Sigmoid colon (tissue), 6 donors: ENCODE measurements at regions not wholly inside any gene's neighbourhood (a gene's known extent, or its start where the extent isn't known, plus 50 kb on each side); places are given as distances from the start of the nearest gene placed in this dataset.

Experiments used
- DNase-seq: peaks from one replicate; pipeline ENCODE4 v3.0.0-alpha.2; 2019
- H3K27ac ChIP-seq, 4 donors: fragments of 200-600 bp; sonication (generic); one replicate each; pipeline ENCODE4 v1.5.1; 2016 to 2019; ENCODE audit warnings: mild to moderate bottlenecking in 1 of 4
- H3K27me3 ChIP-seq, 3 donors: fragments of 200-600 bp; sonication (generic); one replicate each; pipeline ENCODE4 v1.5.1; 2019; ENCODE audit warnings: mild to moderate bottlenecking in 1 of 3
- H3K36me3 ChIP-seq, 4 donors: fragments of 200-600 bp; sonication (generic); one replicate each; pipeline ENCODE4 v1.5.1; 2016 to 2019
- H3K4me1 ChIP-seq, 4 donors: fragments of 200-600 bp; sonication (generic); one replicate each; pipeline ENCODE4 v1.5.1; 2017 to 2019
- H3K4me3 ChIP-seq, 4 donors: fragments of 200-600 bp; sonication (generic); one replicate each; pipeline ENCODE4 v1.5.1; 2017 to 2019; ENCODE audit warnings: mild to moderate bottlenecking in 2 of 4, moderate library complexity in 1 of 4
- H3K9me3 ChIP-seq, 4 donors: fragments of 200-600 bp in 3 of 4; sonication (generic) in 3 of 4; one replicate each; pipeline versions ENCODE4 v1.5.1 to v1.6.1; 2013 to 2019
- EP300 ChIP-seq, 4 donors: sonication (generic); formaldehyde crosslinking; IDR thresholded peaks; one replicate each; pipeline ENCODE4 v1.6.1; 2017; ENCODE audit warnings: antibody characterized with exemption in 4 of 4
- POLR2A ChIP-seq, 2 donors: fragments of 450-650 bp; IDR thresholded peaks; one replicate each; pipeline ENCODE4 v1.6.1; 2016; ENCODE audit warnings: antibody characterized with exemption in 2 of 2, mild to moderate bottlenecking in 2 of 2, moderate library complexity in 2 of 2
- POLR2AphosphoS5 ChIP-seq, 4 donors: sonication (generic); formaldehyde crosslinking; IDR thresholded peaks; one replicate each; pipeline ENCODE4 v1.6.1; 2017; ENCODE audit warnings: antibody characterized with exemption in 4 of 4
- WGBS, 2 donors: extraction: QIAGEN DNeasy Blood & Tissue Kit; methylation state at CpG; one replicate each; pipeline ENCODE4 v1.1.7; 2013; 5-methylcytosine and 5-hydroxymethylcytosine counted together
- intact Hi-C: fragments of 100-400 bp; cut with DNase I; formaldehyde crosslinking; loops from one replicate; pipeline ENCODE4 v1.15.1; 2023
- TF ChIP-seq, protein P1 (sequence below), 4 experiments: fragments of 450-650 bp in 3 of 4; fragments of 200-600 bp in 1 of 4; IDR thresholded peaks; one replicate each; pipeline ENCODE4 v1.5.1; 2016 to 2019; ENCODE audit warnings: antibody characterized with exemption in 4 of 4, mild to moderate bottlenecking in 3 of 4, moderate library complexity in 2 of 4
- donor health status: healthy with polysubstance abuse.
- donor health status: healthy.

- H3K4me1 ChIP-seq = no peaks in the 10 kb centered on the region
- 14 to 28% methylated on average over 7 of the region's 7 CpGs for WGBS, 2 donors
- H3K27me3 ChIP-seq = no peaks in the 10 kb centered on the region
- H3K27ac ChIP-seq = no peak overlapping the region
- no peaks in the 10 kb centered on the region for H3K36me3 ChIP-seq
- no peak overlapping the region for H3K4me3 ChIP-seq
- intact Hi-C loops = no loop called here
- no peak for DNase-seq
- TF ChIP-seq POLR2A (IDR thresholded peaks at IDR 0.05) (no peak), POLR2AphosphoS5 (IDR thresholded peaks at IDR 0.05) (no peak), EP300 (IDR thresholded peaks at IDR 0.05) (no peak)
- TF ChIP-seq, protein P1, sequence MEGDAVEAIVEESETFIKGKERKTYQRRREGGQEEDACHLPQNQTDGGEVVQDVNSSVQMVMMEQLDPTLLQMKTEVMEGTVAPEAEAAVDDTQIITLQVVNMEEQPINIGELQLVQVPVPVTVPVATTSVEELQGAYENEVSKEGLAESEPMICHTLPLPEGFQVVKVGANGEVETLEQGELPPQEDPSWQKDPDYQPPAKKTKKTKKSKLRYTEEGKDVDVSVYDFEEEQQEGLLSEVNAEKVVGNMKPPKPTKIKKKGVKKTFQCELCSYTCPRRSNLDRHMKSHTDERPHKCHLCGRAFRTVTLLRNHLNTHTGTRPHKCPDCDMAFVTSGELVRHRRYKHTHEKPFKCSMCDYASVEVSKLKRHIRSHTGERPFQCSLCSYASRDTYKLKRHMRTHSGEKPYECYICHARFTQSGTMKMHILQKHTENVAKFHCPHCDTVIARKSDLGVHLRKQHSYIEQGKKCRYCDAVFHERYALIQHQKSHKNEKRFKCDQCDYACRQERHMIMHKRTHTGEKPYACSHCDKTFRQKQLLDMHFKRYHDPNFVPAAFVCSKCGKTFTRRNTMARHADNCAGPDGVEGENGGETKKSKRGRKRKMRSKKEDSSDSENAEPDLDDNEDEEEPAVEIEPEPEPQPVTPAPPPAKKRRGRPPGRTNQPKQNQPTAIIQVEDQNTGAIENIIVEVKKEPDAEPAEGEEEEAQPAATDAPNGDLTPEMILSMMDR (IDR thresholded peaks at IDR 0.05) = peak in 3 of 4 experiments; percentile 24 to 39 (median 33)
- no peaks in the 10 kb centered on the region for H3K9me3 ChIP-seq
Observed at GRCh38 chr3:11944052-11944673, 60.0 kb upstream of the SYN2 start.

GRCh38 chr3:11948331-11948730 lies 55.9 kb upstream of the SYN2 start:
- H3K27me3 ChIP-seq = no peaks in the 10 kb centered on the region
- no peaks in the 10 kb centered on the region for H3K36me3 ChIP-seq
- H3K27ac ChIP-seq = no peak overlapping the region
- DNase-seq = no peak
- 24 to 66% methylated on average over 3 of the region's 3 CpGs for WGBS, 2 donors
- TF ChIP-seq POLR2A (IDR thresholded peaks at IDR 0.05) = no peak
- no peak for TF ChIP-seq EP300 (IDR thresholded peaks at IDR 0.05)
- no peak for TF ChIP-seq POLR2AphosphoS5 (IDR thresholded peaks at IDR 0.05)
- TF ChIP-seq, protein P1 (IDR thresholded peaks at IDR 0.05) = no peak
- no peak overlapping the region for H3K4me3 ChIP-seq
- intact Hi-C loops = no loop called here
- H3K9me3 ChIP-seq = no peaks in the 10 kb centered on the region
- no peaks in the 10 kb centered on the region for H3K4me1 ChIP-seq

DNA sequence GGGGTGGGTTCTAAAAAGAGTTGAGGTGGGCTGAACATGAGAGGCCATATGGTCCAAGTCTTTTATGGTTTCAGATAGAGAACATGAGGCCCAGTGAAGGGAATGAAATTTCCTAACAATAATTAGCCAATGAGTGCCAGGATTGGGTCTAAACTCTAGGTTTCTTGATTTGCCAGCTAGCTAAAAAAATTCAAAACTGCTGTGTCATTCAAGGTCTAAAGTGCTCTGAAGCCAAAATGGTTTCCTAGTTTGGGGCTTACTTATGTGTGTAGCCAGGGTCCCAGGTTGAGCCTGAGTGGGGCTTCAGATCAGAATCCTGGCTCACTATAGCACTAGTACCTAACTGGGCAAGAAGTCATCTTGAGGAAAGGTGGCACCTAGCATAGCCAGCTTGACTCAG lies 55.3 kb upstream of the SYN2 start:
- no peaks in the 10 kb centered on the region for H3K36me3 ChIP-seq
- H3K27ac ChIP-seq = no peak overlapping the region
- intact Hi-C loops = no loop called here
- H3K9me3 ChIP-seq = no peaks in the 10 kb centered on the region
- TF ChIP-seq EP300 (IDR thresholded peaks at IDR 0.05) = no peak
- TF ChIP-seq, protein P1 (IDR thresholded peaks at IDR 0.05) = no peak
- TF ChIP-seq POLR2A (IDR thresholded peaks at IDR 0.05) = no peak
- no peak for TF ChIP-seq POLR2AphosphoS5 (IDR thresholded peaks at IDR 0.05)
- H3K4me1 ChIP-seq = no peaks in the 10 kb centered on the region
- H3K27me3 ChIP-seq = no peaks in the 10 kb centered on the region
- DNase-seq = no peak
- H3K4me3 ChIP-seq = no peak overlapping the region

DNA sequence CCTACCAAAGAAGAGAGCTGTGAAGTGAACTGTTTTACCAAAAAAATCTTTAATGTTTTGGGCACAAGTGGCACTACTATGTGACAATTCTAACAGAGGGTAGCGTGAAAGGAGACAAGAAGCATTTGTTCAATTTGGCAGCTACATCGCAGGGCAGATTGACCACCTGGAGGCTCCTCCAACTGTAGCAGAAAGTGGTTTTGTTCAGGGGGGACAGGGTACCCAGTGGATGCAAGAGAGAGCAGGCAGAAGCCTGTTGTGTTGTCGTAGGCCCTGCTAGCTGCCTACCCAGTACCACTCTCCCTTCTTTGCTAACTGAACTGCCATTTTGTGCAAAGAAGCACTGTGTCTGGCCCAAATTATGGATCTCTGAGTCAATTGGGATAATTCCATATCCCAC lies 54.8 kb upstream of the SYN2 start:
- H3K4me1 ChIP-seq = no peaks in the 10 kb centered on the region
- no peaks in the 10 kb centered on the region for H3K27me3 ChIP-seq
- no peak for TF ChIP-seq EP300 (IDR thresholded peaks at IDR 0.05)
- no peak for TF ChIP-seq POLR2AphosphoS5 (IDR thresholded peaks at IDR 0.05)
- TF ChIP-seq POLR2A (IDR thresholded peaks at IDR 0.05) = no peak
- TF ChIP-seq, protein P1 (IDR thresholded peaks at IDR 0.05) = no peak
- H3K36me3 ChIP-seq = no peaks in the 10 kb centered on the region
- 91 to 97% methylated on average over 3 of the region's 3 CpGs for WGBS, 2 donors
- no peak for DNase-seq
- no peak overlapping the region for H3K27ac ChIP-seq
- intact Hi-C loops = no loop called here
- no peak overlapping the region for H3K4me3 ChIP-seq
- H3K9me3 ChIP-seq = no peaks in the 10 kb centered on the region

DNA sequence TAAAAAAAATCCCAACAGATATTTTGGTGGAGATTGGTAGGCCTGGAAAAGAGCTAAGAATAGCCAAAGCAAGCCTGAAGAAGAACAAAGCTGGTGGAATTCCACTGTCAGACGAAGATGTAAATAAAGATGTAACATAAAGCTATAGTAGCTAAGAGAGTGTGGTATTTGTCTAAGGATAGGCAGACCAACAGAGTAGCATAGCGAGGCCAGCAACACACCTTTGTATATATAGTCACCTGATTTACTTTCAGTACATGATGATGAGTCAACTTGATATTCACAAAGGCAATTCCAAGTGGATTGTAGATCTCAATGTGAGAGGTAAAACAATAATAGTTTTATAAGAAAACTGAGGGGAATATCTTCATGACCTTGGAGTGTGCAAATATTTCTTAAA lies 53.6 kb upstream of the SYN2 start:
- intact Hi-C loops = no loop called here
- WGBS, 2 donors = 15 to 60% methylated on average over 2 of the region's 2 CpGs
- Histone ChIP-seq H3K27ac (no peak overlapping the region), H3K27me3 (no peaks in the 10 kb centered on the region), H3K36me3 (no peaks in the 10 kb centered on the region), H3K4me1 (no peaks in the 10 kb centered on the region), H3K4me3 (no peak overlapping the region), H3K9me3 (no peaks in the 10 kb centered on the region)
- TF ChIP-seq POLR2A (IDR thresholded peaks at IDR 0.05) = no peak
- no peak for TF ChIP-seq EP300 (IDR thresholded peaks at IDR 0.05)
- DNase-seq = no peak
